ENCODE measurements at regions not wholly inside any gene's neighbourhood (a gene's known extent, or its start where the extent isn't known, plus 50 kb on each side); places are given as distances from the start of the nearest gene placed in this dataset.

GRCh38 chr1:60461925-60462595 lies 388.5 kb upstream of the C1orf87 start:
- H3K4me1 Mint-ChIP-seq: no peaks in the 10 kb centered on the region
- H3K36me3 Mint-ChIP-seq (ENCODE audit: low read depth): no peaks in the 10 kb centered on the region
- H3K4me3 Mint-ChIP-seq: no peak overlapping the region
- peaks cover 14% of the 10 kb centered on the region for H3K9me3 Mint-ChIP-seq
- ATAC-seq: no peak
- no peak for DNase-seq
- no peak overlapping the region for H3K27ac Mint-ChIP-seq
- no peaks in the 10 kb centered on the region for H3K27me3 Mint-ChIP-seq

- no peak for DNase-seq
- Mint-ChIP-seq H3K27ac (no peak overlapping the region), H3K27me3 (no peaks in the 10 kb centered on the region), H3K9me3 (peaks cover 18% of the 10 kb centered on the region), H3K36me3 (ENCODE audit: low read depth) (no peaks in the 10 kb centered on the region), H3K4me1 (no peaks in the 10 kb centered on the region), H3K4me3 (no peak overlapping the region)
- no peak for ATAC-seq
These were observed 384.5 kb upstream of the C1orf87 start for GRCh38 chr1:60458111-60458510.

- Mint-ChIP-seq H3K36me3 (ENCODE audit: low read depth) (no peaks in the 10 kb centered on the region), H3K4me1 (no peaks in the 10 kb centered on the region), H3K27me3 (no peaks in the 10 kb centered on the region), H3K4me3 (no peak overlapping the region), H3K27ac (no peak overlapping the region), H3K9me3 (peaks cover 4% of the 10 kb centered on the region)
- no peak for DNase-seq
- ATAC-seq: no peak
These were observed 376.3 kb upstream of the C1orf87 start for GRCh38 chr1:60449876-60450275.

GRCh38 chr1:60448850-60449249 lies 375.3 kb upstream of the C1orf87 start:
- Mint-ChIP-seq H3K4me1 (no peaks in the 10 kb centered on the region), H3K9me3 (peaks cover 4% of the 10 kb centered on the region), H3K4me3 (no peak overlapping the region), H3K27ac (no peak overlapping the region), H3K27me3 (no peaks in the 10 kb centered on the region), H3K36me3 (ENCODE audit: low read depth) (no peaks in the 10 kb centered on the region)
- DNase-seq: no peak
- no peak for ATAC-seq

- H3K27me3 Mint-ChIP-seq: no peaks in the 10 kb centered on the region
- no peak for ATAC-seq
- no peaks in the 10 kb centered on the region for H3K36me3 Mint-ChIP-seq (ENCODE audit: low read depth)
- H3K9me3 Mint-ChIP-seq: no peaks in the 10 kb centered on the region
- H3K4me3 Mint-ChIP-seq: no peak overlapping the region
- H3K4me1 Mint-ChIP-seq: no peaks in the 10 kb centered on the region
- no peak for DNase-seq
- no peak overlapping the region for H3K27ac Mint-ChIP-seq
These were observed 371.1 kb upstream of the C1orf87 start for GRCh38 chr1:60444680-60445079.

- DNase-seq (no peak), ATAC-seq (no peak)
- Mint-ChIP-seq H3K36me3 (ENCODE audit: low read depth) (no peaks in the 10 kb centered on the region), H3K9me3 (peaks cover 9% of the 10 kb centered on the region), H3K27me3 (no peaks in the 10 kb centered on the region), H3K4me1 (no peaks in the 10 kb centered on the region), H3K4me3 (no peak overlapping the region), H3K27ac (no peak overlapping the region)
These were observed 362.6 kb upstream of the C1orf87 start for GRCh38 chr1:60436186-60436585.

GRCh38 chr1:60431593-60431992 lies 358.0 kb upstream of the C1orf87 start:
- H3K27ac Mint-ChIP-seq: no peak overlapping the region
- no peaks in the 10 kb centered on the region for H3K27me3 Mint-ChIP-seq
- ATAC-seq (no peak), DNase-seq (no peak)
- H3K4me1 Mint-ChIP-seq: no peaks in the 10 kb centered on the region
- no peak overlapping the region for H3K4me3 Mint-ChIP-seq
- H3K36me3 Mint-ChIP-seq (ENCODE audit: low read depth): no peaks in the 10 kb centered on the region
- H3K9me3 Mint-ChIP-seq: peaks cover 9% of the 10 kb centered on the region

- no peaks in the 10 kb centered on the region for H3K4me1 Mint-ChIP-seq
- no peaks in the 10 kb centered on the region for H3K27me3 Mint-ChIP-seq
- peaks cover 6% of the 10 kb centered on the region for H3K9me3 Mint-ChIP-seq
- DNase-seq (no peak), ATAC-seq (no peak)
- H3K4me3 Mint-ChIP-seq: no peak overlapping the region
- no peak overlapping the region for H3K27ac Mint-ChIP-seq
- H3K36me3 Mint-ChIP-seq (ENCODE audit: low read depth): no peaks in the 10 kb centered on the region
These were observed 356.8 kb upstream of the C1orf87 start for GRCh38 chr1:60430375-60430774.

- H3K4me3 Mint-ChIP-seq: no peak overlapping the region
- no peaks in the 10 kb centered on the region for H3K36me3 Mint-ChIP-seq (ENCODE audit: low read depth)
- H3K27me3 Mint-ChIP-seq: no peaks in the 10 kb centered on the region
- H3K9me3 Mint-ChIP-seq: peaks cover 2% of the 10 kb centered on the region
- no peak overlapping the region for H3K27ac Mint-ChIP-seq
- ATAC-seq: no peak
- DNase-seq: no peak
- H3K4me1 Mint-ChIP-seq: no peaks in the 10 kb centered on the region
These were observed 354.6 kb upstream of the C1orf87 start for GRCh38 chr1:60428127-60428526.

- Mint-ChIP-seq H3K9me3 (no peaks in the 10 kb centered on the region), H3K4me1 (no peaks in the 10 kb centered on the region), H3K27ac (no peak overlapping the region), H3K36me3 (ENCODE audit: low read depth) (no peaks in the 10 kb centered on the region), H3K4me3 (no peak overlapping the region), H3K27me3 (no peaks in the 10 kb centered on the region)
- ATAC-seq: no peak
- no peak for DNase-seq
These were observed 354.1 kb upstream of the C1orf87 start for GRCh38 chr1:60427701-60428100.

- no peak overlapping the region for H3K4me3 Mint-ChIP-seq
- no peaks in the 10 kb centered on the region for H3K36me3 Mint-ChIP-seq (ENCODE audit: low read depth)
- H3K9me3 Mint-ChIP-seq: no peaks in the 10 kb centered on the region
- H3K27me3 Mint-ChIP-seq: no peaks in the 10 kb centered on the region
- H3K4me1 Mint-ChIP-seq: no peaks in the 10 kb centered on the region
- DNase-seq: no peak
- ATAC-seq: no peak
- no peak overlapping the region for H3K27ac Mint-ChIP-seq
These were observed 353.6 kb upstream of the C1orf87 start for GRCh38 chr1:60427194-60427593.

- Mint-ChIP-seq H3K27me3 (no peaks in the 10 kb centered on the region), H3K9me3 (peaks cover 4% of the 10 kb centered on the region), H3K4me1 (no peaks in the 10 kb centered on the region), H3K27ac (no peak overlapping the region), H3K36me3 (ENCODE audit: low read depth) (no peaks in the 10 kb centered on the region), H3K4me3 (no peak overlapping the region)
- DNase-seq (no peak), ATAC-seq (no peak)
These were observed 352.0 kb upstream of the C1orf87 start for GRCh38 chr1:60425528-60425927.

- Mint-ChIP-seq H3K4me1 (no peaks in the 10 kb centered on the region), H3K27ac (no peak overlapping the region), H3K9me3 (peaks cover 4% of the 10 kb centered on the region), H3K4me3 (no peak overlapping the region), H3K27me3 (no peaks in the 10 kb centered on the region), H3K36me3 (ENCODE audit: low read depth) (no peaks in the 10 kb centered on the region)
- DNase-seq (no peak), ATAC-seq (no peak)
These were observed 349.7 kb upstream of the C1orf87 start for GRCh38 chr1:60423146-60423780.

- Mint-ChIP-seq H3K27ac (no peak overlapping the region), H3K36me3 (ENCODE audit: low read depth) (no peaks in the 10 kb centered on the region), H3K27me3 (no peaks in the 10 kb centered on the region), H3K9me3 (peaks cover 4% of the 10 kb centered on the region), H3K4me3 (no peak overlapping the region), H3K4me1 (no peaks in the 10 kb centered on the region)
- no peak for DNase-seq
- ATAC-seq: no peak
These were observed 348.4 kb upstream of the C1orf87 start for GRCh38 chr1:60421965-60422364.

GRCh38 chr1:60419023-60419422 lies 345.5 kb upstream of the C1orf87 start:
- Mint-ChIP-seq H3K4me1 (no peaks in the 10 kb centered on the region), H3K27ac (no peak overlapping the region), H3K9me3 (peaks cover 4% of the 10 kb centered on the region), H3K36me3 (ENCODE audit: low read depth) (no peaks in the 10 kb centered on the region), H3K27me3 (no peaks in the 10 kb centered on the region), H3K4me3 (no peak overlapping the region)
- ATAC-seq (no peak), DNase-seq (no peak)

- no peaks in the 10 kb centered on the region for H3K36me3 Mint-ChIP-seq (ENCODE audit: low read depth)
- no peaks in the 10 kb centered on the region for H3K4me1 Mint-ChIP-seq
- no peak for ATAC-seq
- no peaks in the 10 kb centered on the region for H3K27me3 Mint-ChIP-seq
- H3K27ac Mint-ChIP-seq: no peak overlapping the region
- H3K9me3 Mint-ChIP-seq: no peaks in the 10 kb centered on the region
- H3K4me3 Mint-ChIP-seq: no peak overlapping the region
- DNase-seq: no peak
These were observed 342.1 kb upstream of the C1orf87 start for GRCh38 chr1:60415696-60416095.

Data from activated naive CD8-positive, alpha-beta T cell treated with anti-CD3 and anti-CD28 coated beads, Interleukin-2, amount 50 U/mL, for 24 hours (primary cell).